Stimulated activated CD4-positive, alpha-beta T cell treated with anti-CD3 and anti-CD28 coated beads, Interleukin-2, amount 100 ng/mL, for 48 hours (primary cell): ENCODE measurements at regions not wholly inside any gene's neighbourhood (a gene's known extent, or its start where the extent isn't known, plus 50 kb on each side); places are given as distances from the start of the nearest gene placed in this dataset.

ENCODE experiments used
- DNase-seq, 2 donors: peaks; one replicate each; pipeline ENCODE4 v3.0.0-alpha.2; 2020

DNA sequence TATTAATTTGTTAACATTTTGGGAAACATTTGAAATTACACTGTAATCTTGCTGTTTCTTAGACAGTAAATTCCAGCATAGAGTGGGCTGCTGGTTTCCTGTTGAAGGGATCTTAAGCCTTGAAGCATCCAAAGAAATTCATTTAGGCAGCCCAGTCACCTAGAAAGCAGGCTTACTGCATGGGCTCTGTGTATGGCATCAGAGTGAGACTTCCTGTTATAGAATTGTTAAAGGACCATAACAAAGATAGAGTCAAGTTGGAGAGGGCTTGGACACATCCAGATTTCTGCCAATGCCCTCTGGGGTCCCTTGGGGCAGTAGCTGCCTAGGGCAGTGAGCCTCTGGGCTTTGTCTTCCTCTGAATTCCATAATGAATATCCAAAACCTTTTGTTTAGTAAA, 149.2 kb downstream of the DYRK2 start:
- no peak for DNase-seq

GRCh38 chr12:67798768-67799167, 150.2 kb downstream of the DYRK2 start:
- DNase-seq: no peak

DNA sequence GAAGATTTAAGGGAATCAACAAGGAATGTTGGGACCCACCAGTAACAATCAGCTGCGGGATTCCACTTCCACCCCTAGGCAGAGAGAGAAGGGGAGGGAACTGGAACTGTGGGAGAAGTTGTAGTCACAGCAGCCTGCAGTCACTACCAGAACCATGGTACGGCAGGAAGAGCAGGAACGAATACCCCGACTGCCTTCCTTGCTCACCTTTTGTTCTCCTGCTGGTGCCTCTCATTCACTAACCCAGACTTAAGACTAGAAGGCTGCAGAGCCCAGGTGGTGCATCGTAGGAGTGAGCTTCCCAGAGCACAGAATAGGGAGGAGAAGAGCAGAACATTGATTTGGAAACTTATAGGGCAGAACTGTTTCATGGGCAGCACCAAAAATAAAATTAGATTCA, 154.2 kb downstream of the DYRK2 start:
- DNase-seq: no peak

DNA sequence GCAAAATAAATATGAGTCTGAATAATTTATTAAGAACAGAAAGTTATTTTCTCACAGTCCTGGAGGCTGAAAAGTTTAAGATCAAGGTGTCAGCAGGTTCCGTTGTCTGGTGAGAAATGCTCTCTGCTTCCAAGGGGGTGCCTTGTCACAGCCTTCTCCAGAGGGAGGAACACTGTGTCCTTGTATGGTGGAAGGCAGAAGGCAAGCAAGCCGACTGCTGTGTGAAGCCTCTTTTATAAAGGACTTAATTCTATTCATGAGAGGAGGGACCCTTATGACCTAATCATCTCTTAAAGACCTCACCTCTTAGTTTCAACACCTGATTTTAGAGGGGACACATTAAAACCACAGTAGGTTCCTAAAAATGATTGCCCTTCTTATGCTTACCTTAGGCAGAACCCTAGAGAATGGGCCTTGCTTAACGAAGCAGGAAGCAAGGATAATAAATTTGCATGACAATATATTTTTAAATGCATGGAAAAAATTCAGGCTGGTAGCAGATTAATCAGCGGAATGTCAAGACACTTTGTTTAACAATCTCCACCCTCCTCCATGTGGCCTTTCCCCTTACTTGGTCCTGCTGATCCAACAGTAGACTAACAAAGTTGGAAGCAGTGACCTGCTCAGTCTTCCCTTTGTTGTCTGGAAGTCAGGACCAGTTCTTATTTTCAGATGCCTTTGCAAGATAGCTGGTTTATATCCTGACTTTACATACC, 154.9 kb downstream of the DYRK2 start:
- DNase-seq: no peak

GRCh38 chr12:67804168-67804567, 155.6 kb downstream of the DYRK2 start:
- peak; percentile 25 to 41 for DNase-seq

GRCh38 chr12:67807814-67808213, 159.3 kb downstream of the DYRK2 start:
- DNase-seq: no peak

DNA sequence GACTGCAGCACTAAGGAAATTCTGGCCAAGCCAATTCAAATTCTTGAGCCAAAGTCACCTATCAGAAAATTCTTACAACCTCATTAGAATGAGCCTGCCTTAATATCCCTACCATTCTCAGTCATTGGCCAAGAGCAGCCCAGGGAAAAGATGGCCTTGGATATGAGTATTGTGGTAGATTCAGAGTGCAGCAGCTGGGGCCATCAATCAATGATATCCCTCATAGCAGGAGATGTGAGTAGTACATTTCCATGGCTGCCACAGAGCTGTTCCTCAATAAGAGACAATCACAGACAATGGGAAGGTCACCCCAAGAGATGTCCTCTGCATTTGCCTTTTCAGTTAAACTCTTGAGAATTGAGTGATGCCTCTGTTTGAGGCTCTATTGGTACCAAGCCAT, 161.6 kb downstream of the DYRK2 start:
- DNase-seq: no peak

DNA sequence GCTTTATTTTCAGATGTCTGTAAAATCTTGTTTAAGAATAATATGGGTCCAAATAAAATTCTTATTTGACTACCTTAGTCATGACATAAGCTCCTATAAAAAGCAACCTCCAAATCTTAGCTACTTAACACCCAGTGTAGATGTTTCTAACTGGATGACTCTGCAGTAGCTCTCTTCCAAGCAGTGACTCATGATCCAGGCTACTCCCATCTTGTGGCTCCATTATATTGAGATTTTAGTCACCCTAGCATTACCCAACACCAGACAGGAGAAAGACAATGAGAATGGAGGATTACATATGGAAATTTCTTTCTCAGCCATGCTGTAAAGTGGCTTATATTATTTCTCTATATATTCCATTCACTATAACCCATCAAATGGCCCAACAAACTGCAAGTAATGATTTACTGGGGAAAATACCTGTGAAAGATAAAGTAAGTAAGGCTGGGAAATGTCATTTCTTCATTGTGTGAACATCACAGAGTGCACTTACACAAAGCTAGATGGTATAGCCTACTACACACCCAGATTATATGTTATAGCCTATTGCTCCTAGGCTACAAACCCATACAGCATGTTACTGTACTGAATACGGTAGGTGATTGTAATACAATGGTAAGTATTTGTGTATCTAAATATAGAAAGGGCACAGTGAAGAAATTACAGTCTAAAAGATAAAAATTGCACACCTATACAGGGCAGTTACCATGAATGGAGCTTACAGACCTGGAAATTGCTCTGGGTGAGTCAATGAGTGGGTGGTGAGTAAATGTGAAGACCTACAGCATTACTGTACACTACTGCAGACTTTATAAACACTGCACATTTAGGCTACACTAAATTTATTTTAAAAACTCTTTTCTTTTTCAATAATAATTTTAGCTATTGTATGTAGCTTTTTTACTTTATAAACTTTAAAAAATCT, 163.2 kb downstream of the DYRK2 start:
- no peak for DNase-seq

DNA sequence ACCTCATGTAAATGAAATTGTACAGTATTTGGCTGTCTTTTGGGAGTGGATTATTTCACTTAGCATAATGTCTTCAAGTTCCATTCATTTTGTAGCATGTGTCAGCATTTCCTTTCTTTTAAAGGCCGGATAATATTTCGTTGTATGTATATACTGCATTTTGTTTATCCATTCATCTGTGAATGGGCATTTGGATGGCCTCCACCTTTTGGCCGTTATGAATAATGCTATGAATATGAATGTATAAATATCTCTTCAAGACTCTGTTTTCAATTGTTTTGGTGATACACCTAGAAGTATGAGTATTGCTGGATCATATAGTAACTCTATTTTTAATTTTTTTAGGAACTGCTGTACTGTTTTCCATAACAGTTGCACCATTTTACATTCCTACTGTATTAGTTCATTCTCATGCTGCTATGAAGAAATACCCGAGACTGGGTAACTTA, 164.9 kb downstream of the DYRK2 start:
- DNase-seq: no peak

GRCh38 chr12:67816269-67816668, 167.7 kb downstream of the DYRK2 start:
- DNase-seq: no peak

GRCh38 chr12:67818459-67818903, 169.9 kb downstream of the DYRK2 start:
- no peak for DNase-seq

GRCh38 chr12:67819902-67820301, 169.3 kb upstream of the IFNG-AS1 start:
- no peak for DNase-seq

- DNase-seq: no peak
These were observed 168.6 kb upstream of the IFNG-AS1 start for GRCh38 chr12:67820694-67821093.

GRCh38 chr12:67822826-67823225, 166.4 kb upstream of the IFNG-AS1 start:
- DNase-seq: no peak

DNA sequence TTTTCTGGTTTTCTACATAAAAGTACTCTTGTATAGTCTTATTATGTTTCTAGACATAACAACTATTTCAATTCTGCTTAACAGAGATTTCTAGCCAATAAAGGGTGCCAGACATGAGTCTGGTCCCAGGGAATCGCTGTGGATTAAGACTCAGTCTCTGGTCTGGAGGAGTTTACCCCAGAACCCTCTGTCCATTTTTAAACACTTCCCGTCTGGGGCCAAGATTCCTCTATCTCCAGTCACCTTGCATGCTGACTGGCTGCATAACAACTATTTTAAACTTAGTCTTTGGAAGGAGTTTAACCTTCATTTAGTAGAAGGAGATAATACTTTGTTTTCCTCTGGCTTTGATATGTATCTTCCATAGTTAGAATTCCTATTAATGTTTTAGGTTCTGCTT, 163.1 kb upstream of the IFNG-AS1 start:
- no peak for DNase-seq

DNA sequence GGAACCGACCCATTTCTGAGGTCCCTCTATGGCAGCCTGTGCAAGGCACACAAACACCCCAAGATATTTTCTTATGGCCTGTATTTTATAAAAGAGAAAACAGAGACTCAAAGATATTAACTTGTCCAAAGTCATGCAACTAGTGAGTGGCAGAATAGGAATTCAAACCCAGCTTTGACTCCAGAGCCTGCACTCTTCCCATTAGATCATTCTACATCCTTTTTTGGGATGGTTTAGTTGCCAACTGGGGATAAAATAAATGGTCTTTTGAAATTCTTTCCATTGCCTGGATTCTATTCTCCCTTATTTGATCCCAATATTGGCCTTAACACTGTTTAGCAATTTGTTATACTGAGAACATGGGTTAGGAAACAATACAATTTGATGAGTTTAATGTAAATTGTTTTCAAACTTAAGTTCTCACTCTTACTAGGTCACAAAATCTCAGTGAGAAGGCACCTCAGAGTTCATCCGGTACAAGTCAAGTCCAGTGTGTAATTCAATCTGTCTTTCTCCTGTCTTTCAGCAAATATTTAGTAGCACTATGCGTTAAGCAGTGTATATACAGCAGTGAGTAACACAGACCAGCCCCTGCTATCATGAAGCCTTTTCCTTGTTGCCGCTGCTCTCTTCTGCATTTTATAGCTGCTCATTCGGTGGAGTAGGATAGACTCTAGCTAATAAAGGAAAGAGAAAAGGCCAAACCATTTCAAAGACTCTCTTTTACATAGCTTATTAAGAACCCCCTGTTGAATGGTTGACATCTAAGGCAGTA, 162.1 kb upstream of the IFNG-AS1 start:
- no peak for DNase-seq

DNA sequence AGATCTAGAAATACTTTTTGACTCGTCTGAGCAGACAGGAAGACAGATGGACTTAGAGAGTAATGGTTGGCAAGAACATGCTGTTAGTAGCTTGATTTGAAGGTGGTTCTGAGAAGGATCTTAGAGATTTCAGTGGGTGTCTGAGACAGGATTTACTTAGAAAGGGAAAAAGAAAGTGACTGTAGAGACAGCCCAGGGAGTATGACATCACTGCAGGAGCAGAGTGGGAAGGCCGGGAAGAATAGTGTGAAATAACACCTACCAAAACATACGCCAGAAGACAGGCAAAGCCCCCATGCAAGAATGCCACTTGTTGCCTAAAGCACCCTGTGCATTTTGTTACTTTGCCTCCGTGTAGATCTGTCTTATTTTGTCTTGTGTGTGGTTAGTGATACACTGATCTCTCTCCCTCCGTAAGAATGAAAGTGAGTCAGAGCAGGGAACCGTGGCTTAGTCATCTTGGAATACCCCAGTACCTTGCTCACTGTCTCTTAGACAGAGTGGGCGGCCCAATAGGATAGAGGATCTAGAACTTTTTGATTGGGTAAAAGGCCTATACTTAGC, 161.3 kb upstream of the IFNG-AS1 start:
- DNase-seq: peak; percentile 28 to 39

GRCh38 chr12:67829896-67830295, 159.4 kb upstream of the IFNG-AS1 start:
- no peak for DNase-seq

- DNase-seq: no peak
These were observed 157.1 kb upstream of the IFNG-AS1 start for GRCh38 chr12:67832155-67832554.

- DNase-seq: no peak
These were observed 155.6 kb upstream of the IFNG-AS1 start for GRCh38 chr12:67833602-67834001.

DNA sequence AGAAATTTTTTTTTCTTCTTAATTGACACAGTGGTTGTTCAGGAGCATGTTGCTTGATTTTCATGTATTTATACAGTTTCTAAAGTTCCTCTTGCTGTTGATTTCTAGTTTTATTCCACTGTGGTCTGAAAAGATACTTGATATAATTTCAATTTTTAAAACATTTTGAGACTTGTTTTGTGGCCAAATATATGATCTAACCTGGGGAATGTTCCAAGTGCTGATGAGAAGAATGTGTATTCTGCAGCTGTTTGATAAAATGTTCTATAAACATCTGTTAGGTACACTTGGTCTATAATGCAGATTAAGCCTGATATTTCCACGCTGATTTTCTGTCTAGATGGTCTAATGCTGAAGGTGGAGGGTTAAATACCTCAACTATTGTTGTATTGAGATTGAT, 151.4 kb upstream of the IFNG-AS1 start:
- no peak for DNase-seq

- no peak for DNase-seq
These were observed 147.1 kb upstream of the IFNG-AS1 start for GRCh38 chr12:67842124-67842523.

GRCh38 chr12:67843257-67843656, 146.0 kb upstream of the IFNG-AS1 start:
- no peak for DNase-seq
